ENCODE measurements at regions not wholly inside any gene's neighbourhood (a gene's known extent, or its start where the extent isn't known, plus 50 kb on each side); places are given as distances from the start of the nearest gene placed in this dataset.

- Histone ChIP-seq H3K4me3 (no peak overlapping the region), H3K27me3 (no peaks in the 10 kb centered on the region), H3K27ac (no peak overlapping the region), H3K4me1 (no peaks in the 10 kb centered on the region), H3K9me3 (no peaks in the 10 kb centered on the region), H3K36me3 (no peaks in the 10 kb centered on the region)
- intact Hi-C loops (cut with DNase I) = no loop called here
- TF ChIP-seq POLR2A (IDR thresholded peaks at IDR 0.05) = no peak
- TF ChIP-seq CTCF (IDR thresholded peaks at IDR 0.05) = no peak
- TF ChIP-seq POLR2AphosphoS5 (IDR thresholded peaks at IDR 0.05; ENCODE audit: insufficient read depth in 1 of 2, low read depth in 1 of 2) = no peak
- no peak for DNase-seq (ENCODE audit: extremely low spot score in 2 of 2)
These were observed 396.8 kb downstream of the GUCY1A2 start for GRCh38 chr11:106621484-106621883.

Data from vagina (tissue), 2 donors.